Hepatocyte (in vitro differentiated cells): ENCODE measurements at regions not wholly inside any gene's neighbourhood (a gene's known extent, or its start where the extent isn't known, plus 50 kb on each side); places are given as distances from the start of the nearest gene placed in this dataset.

Experiments
- DNase-seq: peaks from one replicate; pipeline ENCODE4 v3.0.0-alpha.2; 2016; ENCODE audit warnings: low spot score
- H2AFZ ChIP-seq: fragments of 200-600 bp; sonication (generic); 2 replicates; pipeline ENCODE4 v1.6.0; 2016; ENCODE audit warnings: antibody characterized with exemption, mild to moderate bottlenecking
- H3K27ac ChIP-seq: fragments of 200-600 bp; sonication (generic); 2 replicates; pipeline ENCODE4 v1.5.1; 2016; ENCODE audit warnings: mild to moderate bottlenecking
- H3K27me3 ChIP-seq: fragments of 200-600 bp; sonication (generic); 2 replicates; pipeline ENCODE4 v1.6.1; 2016
- H3K36me3 ChIP-seq: fragments of 200-600 bp; sonication (generic); replicated peaks from 2 replicates; pipeline ENCODE4 v1.5.1; 2016; ENCODE audit warnings: low read depth; ENCODE audit not compliant: insufficient read depth
- H3K4me1 ChIP-seq: fragments of 200-600 bp; sonication (generic); 2 replicates; pipeline ENCODE4 v1.5.1; 2016; ENCODE audit warnings: mild to moderate bottlenecking, moderate library complexity; ENCODE audit not compliant: insufficient read depth
- H3K4me2 ChIP-seq: fragments of 200-600 bp; sonication (generic); 2 replicates; pipeline ENCODE4 v1.6.0; 2016
- H3K4me3 ChIP-seq: fragments of 200-600 bp; sonication (generic); 2 replicates; pipeline ENCODE4 v1.5.1; 2016; ENCODE audit warnings: mild to moderate bottlenecking
- H3K79me2 ChIP-seq: fragments of 200-600 bp; sonication (generic); 2 replicates; pipeline ENCODE4 v1.6.0; 2017; ENCODE audit warnings: mild to moderate bottlenecking
- H3K9me2 ChIP-seq: fragments of 200-600 bp; sonication (generic); replicated peaks from 2 replicates; pipeline ENCODE4 v1.6.0; 2017; ENCODE audit warnings: mild to moderate bottlenecking; ENCODE audit not compliant: insufficient read depth
- H3K9me3 ChIP-seq: fragments of 200-600 bp; sonication (generic); 2 replicates; pipeline ENCODE4 v1.5.1; 2016; ENCODE audit warnings: low read depth, mild to moderate bottlenecking
- H4K20me1 ChIP-seq: fragments of 200-600 bp; sonication (generic); 2 replicates; pipeline ENCODE4 v1.6.0; 2016; ENCODE audit warnings: mild to moderate bottlenecking; ENCODE audit not compliant: insufficient read depth, poor library complexity, severe bottlenecking
- CTCF ChIP-seq: fragments of 200-600 bp; sonication (generic); IDR thresholded peaks from 2 replicates; pipeline ENCODE4 v1.5.1; 2016; ENCODE audit warnings: antibody characterized with exemption, mild to moderate bottlenecking; ENCODE audit not compliant: poor library complexity
- EZH2 ChIP-seq: fragments of 200-600 bp; sonication (generic); IDR thresholded peaks from 2 replicates; pipeline ENCODE4 v1.6.1; 2016; ENCODE audit warnings: antibody characterized with exemption, mild to moderate bottlenecking, borderline replicate concordance
- EZH2phosphoT487 ChIP-seq: fragments of 200-600 bp; sonication (generic); IDR thresholded peaks from one replicate; pipeline ENCODE4 v1.6.1; 2018; ENCODE audit warnings: antibody characterized with exemption, mild to moderate bottlenecking, low read depth, moderate library complexity; ENCODE audit not compliant: unreplicated experiment, severe bottlenecking
- WGBS: methylation state at CpG from one replicate; pipeline ENCODE4 v1.1.6; 2016; ENCODE audit warnings: low lambda C conversion rate; ENCODE audit errors: missing lambda C conversion rate; 5-methylcytosine and 5-hydroxymethylcytosine counted together

- no peak for TF ChIP-seq EZH2phosphoT487
- no peak for TF ChIP-seq CTCF
- no peak for TF ChIP-seq EZH2
- DNase-seq = no peak
- Histone ChIP-seq H2AFZ (no peak overlapping the region), H3K36me3 (no peaks in the 10 kb centered on the region), H3K27me3 (no peaks in the 10 kb centered on the region), H3K9me3 (no peaks in the 10 kb centered on the region), H4K20me1 (no peaks in the 10 kb centered on the region), H3K27ac (peak overlapping the region; percentile 54), H3K4me3 (no peak overlapping the region), H3K9me2 (no peaks in the 10 kb centered on the region), H3K4me1 (peaks cover 5% of the 10 kb centered on the region), H3K4me2 (no peak overlapping the region), H3K79me2 (no peaks in the 10 kb centered on the region)
- 57% methylated on average over 3 of the region's 3 CpGs for WGBS
Measured at GRCh38 chrX:45400027-45400779, 199.5 kb upstream of the DIPK2B start.

GRCh38 chrX:45385757-45386156 is 185.1 kb upstream of the DIPK2B start:
- no peaks in the 10 kb centered on the region for H4K20me1 ChIP-seq
- H3K36me3 ChIP-seq = no peaks in the 10 kb centered on the region
- WGBS = 83% methylated on average over 2 of the region's 2 CpGs
- no peak overlapping the region for H3K27ac ChIP-seq
- no peaks in the 10 kb centered on the region for H3K79me2 ChIP-seq
- no peaks in the 10 kb centered on the region for H3K27me3 ChIP-seq
- TF ChIP-seq CTCF (no peak), EZH2phosphoT487 (no peak), EZH2 (no peak)
- H3K9me3 ChIP-seq = no peaks in the 10 kb centered on the region
- DNase-seq = no peak
- H3K4me1 ChIP-seq = no peaks in the 10 kb centered on the region
- no peak overlapping the region for H3K4me3 ChIP-seq
- H3K4me2 ChIP-seq = no peak overlapping the region
- no peaks in the 10 kb centered on the region for H3K9me2 ChIP-seq
- no peak overlapping the region for H2AFZ ChIP-seq

- TF ChIP-seq EZH2 = no peak
- Histone ChIP-seq H3K79me2 (no peaks in the 10 kb centered on the region), H3K4me1 (no peaks in the 10 kb centered on the region), H3K27me3 (no peaks in the 10 kb centered on the region), H3K9me2 (no peaks in the 10 kb centered on the region), H3K36me3 (no peaks in the 10 kb centered on the region), H3K27ac (no peak overlapping the region), H3K4me2 (no peak overlapping the region), H3K4me3 (no peak overlapping the region), H2AFZ (no peak overlapping the region), H3K9me3 (no peaks in the 10 kb centered on the region), H4K20me1 (no peaks in the 10 kb centered on the region)
- no peak for DNase-seq
- WGBS = 97% methylated on average over 16 of the region's 34 CpGs
Measured at GRCh38 chrX:45381841-45382240, 181.2 kb upstream of the DIPK2B start.

GRCh38 chrX:45381366-45381765 is 180.7 kb upstream of the DIPK2B start:
- Histone ChIP-seq H3K27me3 (no peaks in the 10 kb centered on the region), H3K9me2 (no peaks in the 10 kb centered on the region), H3K4me2 (no peak overlapping the region), H3K36me3 (no peaks in the 10 kb centered on the region), H2AFZ (no peak overlapping the region), H4K20me1 (no peaks in the 10 kb centered on the region), H3K4me3 (no peak overlapping the region), H3K27ac (no peak overlapping the region), H3K9me3 (no peaks in the 10 kb centered on the region), H3K79me2 (no peaks in the 10 kb centered on the region), H3K4me1 (no peaks in the 10 kb centered on the region)
- no peak for DNase-seq
- TF ChIP-seq EZH2phosphoT487 (no peak), CTCF (no peak), EZH2 (no peak)
- WGBS = 92% methylated on average over 22 of the region's 24 CpGs
